Hepatocyte (in vitro differentiated cells): ENCODE measurements at regions not wholly inside any gene's neighbourhood (a gene's known extent, or its start where the extent isn't known, plus 50 kb on each side); places are given as distances from the start of the nearest gene placed in this dataset.

Experiments used
- DNase-seq: peaks from one replicate; pipeline ENCODE4 v3.0.0-alpha.2; 2016; ENCODE audit warnings: low spot score
- H2AFZ ChIP-seq: fragments of 200-600 bp; sonication (generic); 2 replicates; pipeline ENCODE4 v1.6.0; 2016; ENCODE audit warnings: antibody characterized with exemption, mild to moderate bottlenecking
- H3K27ac ChIP-seq: fragments of 200-600 bp; sonication (generic); 2 replicates; pipeline ENCODE4 v1.5.1; 2016; ENCODE audit warnings: mild to moderate bottlenecking
- H3K27me3 ChIP-seq: fragments of 200-600 bp; sonication (generic); 2 replicates; pipeline ENCODE4 v1.6.1; 2016
- H3K36me3 ChIP-seq: fragments of 200-600 bp; sonication (generic); replicated peaks from 2 replicates; pipeline ENCODE4 v1.5.1; 2016; ENCODE audit warnings: low read depth; ENCODE audit not compliant: insufficient read depth
- H3K4me1 ChIP-seq: fragments of 200-600 bp; sonication (generic); 2 replicates; pipeline ENCODE4 v1.5.1; 2016; ENCODE audit warnings: mild to moderate bottlenecking, moderate library complexity; ENCODE audit not compliant: insufficient read depth
- H3K4me2 ChIP-seq: fragments of 200-600 bp; sonication (generic); 2 replicates; pipeline ENCODE4 v1.6.0; 2016
- H3K4me3 ChIP-seq: fragments of 200-600 bp; sonication (generic); 2 replicates; pipeline ENCODE4 v1.5.1; 2016; ENCODE audit warnings: mild to moderate bottlenecking
- H3K79me2 ChIP-seq: fragments of 200-600 bp; sonication (generic); 2 replicates; pipeline ENCODE4 v1.6.0; 2017; ENCODE audit warnings: mild to moderate bottlenecking
- H3K9me2 ChIP-seq: fragments of 200-600 bp; sonication (generic); replicated peaks from 2 replicates; pipeline ENCODE4 v1.6.0; 2017; ENCODE audit warnings: mild to moderate bottlenecking; ENCODE audit not compliant: insufficient read depth
- H3K9me3 ChIP-seq: fragments of 200-600 bp; sonication (generic); 2 replicates; pipeline ENCODE4 v1.5.1; 2016; ENCODE audit warnings: low read depth, mild to moderate bottlenecking
- H4K20me1 ChIP-seq: fragments of 200-600 bp; sonication (generic); 2 replicates; pipeline ENCODE4 v1.6.0; 2016; ENCODE audit warnings: mild to moderate bottlenecking; ENCODE audit not compliant: insufficient read depth, poor library complexity, severe bottlenecking
- EZH2 ChIP-seq: fragments of 200-600 bp; sonication (generic); IDR thresholded peaks from 2 replicates; pipeline ENCODE4 v1.6.1; 2016; ENCODE audit warnings: antibody characterized with exemption, mild to moderate bottlenecking, borderline replicate concordance
- EZH2phosphoT487 ChIP-seq: fragments of 200-600 bp; sonication (generic); IDR thresholded peaks from one replicate; pipeline ENCODE4 v1.6.1; 2018; ENCODE audit warnings: antibody characterized with exemption, mild to moderate bottlenecking, low read depth, moderate library complexity; ENCODE audit not compliant: unreplicated experiment, severe bottlenecking
- WGBS: methylation state at CpG from one replicate; pipeline ENCODE4 v1.1.6; 2016; ENCODE audit warnings: low lambda C conversion rate; ENCODE audit errors: missing lambda C conversion rate; 5-methylcytosine and 5-hydroxymethylcytosine counted together
- TF ChIP-seq, protein P1 (sequence below): fragments of 200-600 bp; sonication (generic); IDR thresholded peaks from 2 replicates; pipeline ENCODE4 v1.5.1; 2016; ENCODE audit warnings: antibody characterized with exemption, mild to moderate bottlenecking; ENCODE audit not compliant: poor library complexity

DNA sequence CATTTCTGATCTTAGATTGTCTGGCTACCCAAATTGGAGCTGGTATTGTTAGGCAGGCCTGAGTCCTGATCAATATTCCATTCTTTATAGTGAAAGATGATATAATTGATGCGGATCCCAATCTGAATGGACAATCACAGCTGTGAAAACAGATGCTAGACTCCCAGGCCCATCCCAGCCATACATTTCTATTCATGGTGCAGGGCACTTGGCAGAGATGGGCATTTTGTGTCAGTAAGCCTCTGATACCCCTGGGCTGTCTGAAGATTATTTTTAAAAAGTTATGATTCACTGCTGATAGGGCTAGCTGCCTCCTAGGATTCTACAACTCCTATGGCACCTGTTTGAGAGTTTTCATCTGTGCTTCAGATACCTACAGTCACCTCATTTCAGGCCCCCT lies 61.2 kb upstream of the TSPAN7 start:
- Histone ChIP-seq H3K4me2 (no peak overlapping the region), H3K4me1 (no peaks in the 10 kb centered on the region), H3K27ac (no peak overlapping the region), H3K9me2 (no peaks in the 10 kb centered on the region), H4K20me1 (no peaks in the 10 kb centered on the region), H2AFZ (no peak overlapping the region), H3K27me3 (no peaks in the 10 kb centered on the region), H3K9me3 (no peaks in the 10 kb centered on the region), H3K4me3 (no peak overlapping the region), H3K79me2 (no peaks in the 10 kb centered on the region), H3K36me3 (no peaks in the 10 kb centered on the region)
- DNase-seq: no peak
- 86% methylated on average over 1 of the region's 1 CpG for WGBS
- TF ChIP-seq EZH2 (no peak), EZH2phosphoT487 (no peak)
- TF ChIP-seq, protein P1, sequence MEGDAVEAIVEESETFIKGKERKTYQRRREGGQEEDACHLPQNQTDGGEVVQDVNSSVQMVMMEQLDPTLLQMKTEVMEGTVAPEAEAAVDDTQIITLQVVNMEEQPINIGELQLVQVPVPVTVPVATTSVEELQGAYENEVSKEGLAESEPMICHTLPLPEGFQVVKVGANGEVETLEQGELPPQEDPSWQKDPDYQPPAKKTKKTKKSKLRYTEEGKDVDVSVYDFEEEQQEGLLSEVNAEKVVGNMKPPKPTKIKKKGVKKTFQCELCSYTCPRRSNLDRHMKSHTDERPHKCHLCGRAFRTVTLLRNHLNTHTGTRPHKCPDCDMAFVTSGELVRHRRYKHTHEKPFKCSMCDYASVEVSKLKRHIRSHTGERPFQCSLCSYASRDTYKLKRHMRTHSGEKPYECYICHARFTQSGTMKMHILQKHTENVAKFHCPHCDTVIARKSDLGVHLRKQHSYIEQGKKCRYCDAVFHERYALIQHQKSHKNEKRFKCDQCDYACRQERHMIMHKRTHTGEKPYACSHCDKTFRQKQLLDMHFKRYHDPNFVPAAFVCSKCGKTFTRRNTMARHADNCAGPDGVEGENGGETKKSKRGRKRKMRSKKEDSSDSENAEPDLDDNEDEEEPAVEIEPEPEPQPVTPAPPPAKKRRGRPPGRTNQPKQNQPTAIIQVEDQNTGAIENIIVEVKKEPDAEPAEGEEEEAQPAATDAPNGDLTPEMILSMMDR: no peak

DNA sequence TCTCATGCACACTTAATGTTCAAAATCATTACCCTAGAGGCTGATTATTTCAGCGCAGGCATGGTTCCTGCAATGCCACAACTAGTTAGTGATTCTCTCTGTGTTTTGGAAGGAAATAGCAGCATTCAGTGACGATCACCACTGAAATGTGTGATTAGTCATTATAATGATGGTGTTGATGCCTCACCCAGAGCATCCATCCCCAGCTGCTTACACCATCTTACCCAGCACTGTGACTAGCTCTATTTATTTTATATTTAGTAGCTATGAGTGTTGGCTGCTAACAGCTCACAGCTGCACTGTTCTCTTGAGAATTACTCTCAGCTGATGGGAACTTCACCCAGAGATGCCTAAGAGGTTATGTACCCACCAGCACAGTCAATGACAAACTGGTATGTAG lies 60.5 kb upstream of the TSPAN7 start:
- DNase-seq: no peak
- no peaks in the 10 kb centered on the region for H3K79me2 ChIP-seq
- no peak overlapping the region for H3K27ac ChIP-seq
- H2AFZ ChIP-seq: no peak overlapping the region
- no peaks in the 10 kb centered on the region for H3K27me3 ChIP-seq
- no peak overlapping the region for H3K4me3 ChIP-seq
- 80% methylated on average over 2 of the region's 2 CpGs for WGBS
- no peak for TF ChIP-seq EZH2
- no peak for TF ChIP-seq EZH2phosphoT487
- TF ChIP-seq, protein P1: no peak
- H3K36me3 ChIP-seq: no peaks in the 10 kb centered on the region
- no peaks in the 10 kb centered on the region for H3K9me2 ChIP-seq
- H3K9me3 ChIP-seq: no peaks in the 10 kb centered on the region
- H3K4me1 ChIP-seq: no peaks in the 10 kb centered on the region
- H3K4me2 ChIP-seq: no peak overlapping the region
- H4K20me1 ChIP-seq: no peaks in the 10 kb centered on the region

DNA sequence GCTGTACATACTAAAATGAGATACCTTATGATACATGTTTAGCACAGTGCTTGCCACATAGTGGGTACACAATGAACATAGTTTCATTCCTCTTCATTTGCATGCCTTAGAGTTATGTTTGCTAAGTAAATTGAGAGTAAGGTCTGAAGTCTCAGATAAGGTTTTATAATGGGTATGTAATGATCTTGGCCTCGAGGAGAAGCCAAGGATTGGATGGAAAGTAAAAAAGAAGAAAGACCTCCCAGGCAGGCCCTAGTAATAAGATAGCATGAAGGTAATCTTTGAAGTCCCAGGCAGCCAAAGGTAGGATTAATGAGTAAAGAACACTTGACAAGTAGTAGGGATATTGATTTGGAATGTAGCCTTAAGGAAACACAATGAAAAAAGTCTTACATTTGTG lies 55.8 kb upstream of the TSPAN7 start:
- Histone ChIP-seq H3K9me3 (no peaks in the 10 kb centered on the region), H3K4me1 (no peaks in the 10 kb centered on the region), H3K4me3 (no peak overlapping the region), H3K79me2 (no peaks in the 10 kb centered on the region), H3K27ac (no peak overlapping the region), H3K36me3 (no peaks in the 10 kb centered on the region), H2AFZ (no peak overlapping the region), H3K9me2 (no peaks in the 10 kb centered on the region), H3K27me3 (no peaks in the 10 kb centered on the region), H3K4me2 (no peak overlapping the region), H4K20me1 (no peaks in the 10 kb centered on the region)
- DNase-seq: peak; percentile 5
- TF ChIP-seq, protein P1: no peak
- no peak for TF ChIP-seq EZH2phosphoT487
- TF ChIP-seq EZH2: no peak
- 28% methylated on average over 1 of the region's 1 CpG for WGBS
